ENCODE measurements at regions not wholly inside any gene's neighbourhood (a gene's known extent, or its start where the extent isn't known, plus 50 kb on each side); places are given as distances from the start of the nearest gene placed in this dataset.

- no peak for TF ChIP-seq POLR2A (IDR thresholded peaks at IDR 0.05)
- no peak for TF ChIP-seq CTCF (IDR thresholded peaks at IDR 0.05 in 8 of 11, conservative IDR thresholded peaks at IDR 0.05 in 3 of 11)
- TF ChIP-seq POLR2AphosphoS5 (IDR thresholded peaks at IDR 0.05): no peak
Measured at GRCh38 chr13:34883396-34883795, 58.7 kb upstream of the NBEA start.

Data from spleen (tissue), 7 donors.